A549 (cell line): ENCODE measurements at regions not wholly inside any gene's neighbourhood (a gene's known extent, or its start where the extent isn't known, plus 50 kb on each side); places are given as distances from the start of the nearest gene placed in this dataset.

ENCODE experiments used
- ATAC-seq, 2 experiments: fragments of 200-7000 bp in 1 of 2; fragments of >200 bp in 1 of 2; cut with Nextera tagmentation in 1 of 2; cut with Tn5 transposase in 1 of 2; 3 replicates each; pipeline versions ENCODE4 v1.8.0 to v1.9.1; 2018 to 2020; ENCODE audit warnings: mild to moderate bottlenecking in 1 of 2, moderate library complexity in 1 of 2
- CTCF ChIA-PET: fragments of 300-600 bp; sonication (Branson Sonifier 250); formaldehyde crosslinking; extraction: SDS; loops from one replicate; lab custom pipeline; 2021; ENCODE audit warnings: antibody characterized with exemption, inconsistent platforms; lab: Yijun Ruan, JAX
- POLR2A ChIA-PET: fragments of 350-600 bp; formaldehyde crosslinking; extraction: SDS; loops from one replicate; lab custom pipeline; 2021; ENCODE audit warnings: antibody characterized with exemption, inconsistent platforms; lab: Yijun Ruan, JAX
- DNase-seq, 2 experiments: peaks; one replicate each; pipeline versions ENCODE4 v3.0.0 to v3.0.0-alpha.2; 2011 to 2016; ENCODE audit warnings: low read depth in 1 of 2, low spot score in 1 of 2
- FAIRE-seq: peaks from 2 replicates; lab custom pipeline; 2011; peaks lifted over from hg19 to GRCh38; lab: Jason Lieb, UNC
- H3K27ac ChIP-seq, 2 experiments: fragments of >200 bp; sonication (Bioruptor Twin); formaldehyde crosslinking; 3 replicates each; pipeline ENCODE4 v1.5.1; 2016 to 2017
- H3K4me1 ChIP-seq: fragments of >200 bp; sonication (Bioruptor Twin); formaldehyde crosslinking; 3 replicates; pipeline ENCODE4 v1.6.1; 2016
- H3K4me2 ChIP-seq: fragments of >200 bp; sonication (Bioruptor Twin); formaldehyde crosslinking; 3 replicates; pipeline ENCODE4 v1.6.1; 2016
- H3K4me3 ChIP-seq: fragments of >200 bp; sonication (Bioruptor Twin); formaldehyde crosslinking; 3 replicates; pipeline ENCODE4 v1.5.1; 2016
- H3K9me3 ChIP-seq: fragments of >200 bp; sonication (Bioruptor Twin); formaldehyde crosslinking; 3 replicates; pipeline ENCODE4 v1.6.1; 2016
- ATOH8 ChIP-seq: fragments of 250-450 bp; sonication (Bioruptor Pico); IDR thresholded peaks from 2 replicates; pipeline ENCODE4 v1.5.0; 2020; ENCODE audit warnings: low read depth, mild to moderate bottlenecking, moderate library complexity
- BCL3 ChIP-seq: fragments of >200 bp; sonication (Bioruptor Twin); formaldehyde crosslinking; IDR thresholded peaks from 3 replicates; pipeline ENCODE4 v1.6.1; 2016
- BHLHE40 ChIP-seq: IDR thresholded peaks from 2 replicates; pipeline ENCODE4 v1.6.1; 2012; ENCODE audit warnings: low read depth, low read length, inconsistent platforms
- CTCF ChIP-seq: fragments of >200 bp; sonication (Bioruptor Twin); formaldehyde crosslinking; IDR thresholded peaks from 3 replicates; pipeline ENCODE4 v1.5.1; 2016
- EHF ChIP-seq: fragments of 250-450 bp; sonication (Bioruptor Pico); IDR thresholded peaks from 2 replicates; pipeline ENCODE4 v1.5.0; 2020; ENCODE audit warnings: mild to moderate bottlenecking
- EP300 ChIP-seq, 2 experiments: fragments of >200 bp; sonication (Bioruptor Twin); formaldehyde crosslinking; IDR thresholded peaks; 2 replicates in 1 of 2; 3 replicates in 1 of 2; pipeline ENCODE4 v1.6.1; 2016 to 2017
- FOSL2 ChIP-seq, 2 experiments: fragments of 450-650 bp in 1 of 2; fragments of >200 bp in 1 of 2; sonication (Bioruptor Twin) in 1 of 2; formaldehyde crosslinking; IDR thresholded peaks; 2 replicates each; pipeline versions ENCODE4 v1.5.0 to v1.6.1; 2016 to 2020; ENCODE audit warnings: mild to moderate bottlenecking in 1 of 2, moderate library complexity in 1 of 2
- FOXS1 ChIP-seq: fragments of 250-450 bp; sonication (Bioruptor Pico); IDR thresholded peaks from 2 replicates; pipeline ENCODE4 v1.5.0; 2020; ENCODE audit warnings: mild to moderate bottlenecking, moderate library complexity
- GATA3 ChIP-seq: IDR thresholded peaks from 2 replicates; pipeline ENCODE4 v1.6.1; 2012; ENCODE audit warnings: borderline replicate concordance
- HMGXB4 ChIP-seq: fragments of 250-450 bp; sonication (Bioruptor Pico); IDR thresholded peaks from 2 replicates; pipeline ENCODE4 v1.5.0; 2021; ENCODE audit warnings: mild to moderate bottlenecking, moderate library complexity, borderline replicate concordance
- HOXB13 ChIP-seq: fragments of 250-450 bp; sonication (Bioruptor Pico); IDR thresholded peaks from 2 replicates; pipeline ENCODE4 v1.5.0; 2020; ENCODE audit warnings: low read depth, mild to moderate bottlenecking, moderate library complexity
- HOXB5 ChIP-seq: fragments of 250-450 bp; sonication (Bioruptor Pico); IDR thresholded peaks from 2 replicates; pipeline ENCODE4 v1.5.0; 2020; ENCODE audit warnings: mild to moderate bottlenecking, moderate library complexity
- MAFK ChIP-seq: fragments of 450-650 bp; IDR thresholded peaks from 2 replicates; pipeline ENCODE4 v1.6.1; 2014; ENCODE audit not compliant: partially characterized antibody
- MAX ChIP-seq: IDR thresholded peaks from 2 replicates; pipeline ENCODE4 v1.6.1; 2012
- NFE2L2 ChIP-seq: fragments of 150-350 bp; conservative IDR thresholded peaks from 2 replicates; pipeline ENCODE4 v1.6.1; 2014; ENCODE audit warnings: low read length
- NPAS2 ChIP-seq: fragments of 250-450 bp; sonication (Bioruptor Pico); IDR thresholded peaks from 2 replicates; pipeline ENCODE4 v1.8.0; 2022; ENCODE audit warnings: mild to moderate bottlenecking, moderate library complexity, borderline replicate concordance
- NR3C1 ChIP-seq: fragments of >200 bp; sonication (Bioruptor Twin); formaldehyde crosslinking; IDR thresholded peaks from 3 replicates; pipeline ENCODE4 v1.6.1; 2017
- POLR2A ChIP-seq: IDR thresholded peaks from 2 replicates; pipeline ENCODE4 v1.6.1; 2012; ENCODE audit warnings: mild to moderate bottlenecking, low read length
- RCOR1 ChIP-seq: fragments of 150-350 bp; IDR thresholded peaks from 2 replicates; pipeline ENCODE4 v1.6.1; 2014; ENCODE audit warnings: antibody characterized with exemption, low read length, low read depth
- SMC3 ChIP-seq: fragments of >200 bp; sonication (Bioruptor Twin); formaldehyde crosslinking; IDR thresholded peaks from 3 replicates; pipeline ENCODE4 v1.6.1; 2018; ENCODE audit warnings: inconsistent platforms
- TFCP2L1 ChIP-seq: fragments of 250-450 bp; sonication (Bioruptor Pico); IDR thresholded peaks from 2 replicates; pipeline ENCODE4 v1.5.0; 2021; ENCODE audit warnings: mild to moderate bottlenecking
- USF2 ChIP-seq: fragments of 450-650 bp; IDR thresholded peaks from 2 replicates; pipeline ENCODE4 v1.6.1; 2014; ENCODE audit warnings: antibody characterized with exemption
- ZC3H11A ChIP-seq: fragments of 450-650 bp; IDR thresholded peaks from 2 replicates; pipeline ENCODE4 v1.6.1; 2014; ENCODE audit warnings: antibody characterized with exemption, mild to moderate bottlenecking
- ZFP36 ChIP-seq: fragments of 450-650 bp; IDR thresholded peaks from 2 replicates; pipeline ENCODE4 v1.6.1; 2014; ENCODE audit warnings: borderline replicate concordance; ENCODE audit not compliant: partially characterized antibody
- ZNF302 ChIP-seq: fragments of 250-450 bp; sonication (Bioruptor Pico); IDR thresholded peaks from 2 replicates; pipeline ENCODE4 v1.9.0; 2021; ENCODE audit warnings: inconsistent platforms, mild to moderate bottlenecking, moderate library complexity
- ZSCAN20 ChIP-seq: fragments of 250-450 bp; sonication (Bioruptor Pico); IDR thresholded peaks from 2 replicates; pipeline ENCODE4 v1.8.0; 2022; ENCODE audit warnings: mild to moderate bottlenecking, moderate library complexity
- WGBS: methylation state at CpG from one replicate; pipeline ENCODE4 v1.1.6; 2017; ENCODE audit errors: missing lambda C conversion rate; 5-methylcytosine and 5-hydroxymethylcytosine counted together

- no peak overlapping the region for H3K4me3 ChIP-seq
- no peaks in the 10 kb centered on the region for H3K4me1 ChIP-seq
- H3K27ac ChIP-seq = no peak overlapping the region
- TF ChIP-seq GATA3 (no peak), SMC3 (no peak), ZC3H11A (no peak), POLR2A (no peak), TFCP2L1 (CRISPR knock-in tag) (no peak)
- no peaks in the 10 kb centered on the region for H3K9me3 ChIP-seq
- ATAC-seq = no peak
- ChIA-PET POLR2A (no interaction called here), CTCF (no interaction called here)
- no peak for DNase-seq
- 24% methylated on average over 10 of the region's 10 CpGs for WGBS
- FAIRE-seq = no peak
- H3K4me2 ChIP-seq = no peak overlapping the region
Observed at GRCh38 chr18:78255013-78255412, 724.6 kb upstream of the SALL3 start.

- CTCF ChIA-PET = no interaction called here
- Histone ChIP-seq H3K27ac (no peak overlapping the region), H3K9me3 (no peaks in the 10 kb centered on the region), H3K4me1 (no peaks in the 10 kb centered on the region), H3K4me2 (no peak overlapping the region), H3K4me3 (no peak overlapping the region)
- WGBS = 14% methylated on average over 22 of the region's 26 CpGs
- POLR2A ChIA-PET = no interaction called here
- DNase-seq (no peak), FAIRE-seq (no peak), ATAC-seq (no peak)
- TF ChIP-seq MAFK = no peak
- TF ChIP-seq HOXB5 (CRISPR knock-in tag) = no peak
- no peak for TF ChIP-seq FOSL2 (IDR thresholded peaks at IDR 0.05)
- TF ChIP-seq FOSL2 (CRISPR knock-in tag; IDR thresholded peaks at IDR 0.05) = no peak
- no peak for TF ChIP-seq BCL3
- TF ChIP-seq EP300 (IDR thresholded peaks at IDR 0.05) = no peak
Observed at GRCh38 chr18:78268226-78268988, 711.2 kb upstream of the SALL3 start.

GRCh38 chr18:78271790-78272189 lies 707.8 kb upstream of the SALL3 start:
- FAIRE-seq (no peak), ATAC-seq (no peak), DNase-seq (no peak)
- TF ChIP-seq MAX (no peak), BHLHE40 (no peak), ATOH8 (CRISPR knock-in tag) (no peak), CTCF (no peak), ZNF302 (CRISPR knock-in tag) (no peak), NFE2L2 (no peak), ZC3H11A (no peak), USF2 (no peak), HMGXB4 (no peak), RCOR1 (no peak), ZFP36 (no peak), HOXB13 (CRISPR knock-in tag) (no peak), EHF (CRISPR knock-in tag) (no peak), NR3C1 (no peak), FOXS1 (no peak), NPAS2 (CRISPR knock-in tag) (no peak), ZSCAN20 (CRISPR knock-in tag) (no peak)
- WGBS = 15% methylated on average over 9 of the region's 9 CpGs
- Histone ChIP-seq H3K4me3 (no peak overlapping the region), H3K9me3 (no peaks in the 10 kb centered on the region), H3K4me2 (no peak overlapping the region), H3K4me1 (no peaks in the 10 kb centered on the region), H3K27ac (no peak overlapping the region)
- ChIA-PET CTCF (no interaction called here), POLR2A (no interaction called here)
